NCI-H446 (cell line): ENCODE measurements at regions not wholly inside any gene's neighbourhood (a gene's known extent, or its start where the extent isn't known, plus 50 kb on each side); places are given as distances from the start of the nearest gene placed in this dataset.

Source experiments
- DNase-seq, 2 experiments: peaks; one replicate each; lab custom pipeline; 2025; lab: John Stamatoyannopoulos, UW

- no peak for DNase-seq
Observed at GRCh38 chr13:44181931-44182330, 191.7 kb upstream of the SERP2 start.

- DNase-seq, result no peak
Observed at GRCh38 chr13:44184740-44185139, 188.9 kb upstream of the SERP2 start.

GRCh38 chr13:44188257-44188656 is 185.4 kb upstream of the SERP2 start:
- DNase-seq, result no peak

- DNase-seq, result no peak
Observed at GRCh38 chr13:44189085-44189484, 184.5 kb upstream of the SERP2 start.

- DNase-seq, result no peak
Observed at GRCh38 chr13:44191103-44191502, 182.5 kb upstream of the SERP2 start.

GRCh38 chr13:44191504-44192171 is 182.0 kb upstream of the SERP2 start:
- peak; percentile 89 to 92 for DNase-seq

- no peak for DNase-seq
Observed at GRCh38 chr13:44193731-44194130, 179.9 kb upstream of the SERP2 start.

GRCh38 chr13:44195245-44195644 is 178.4 kb upstream of the SERP2 start:
- no peak for DNase-seq

- DNase-seq, result no peak
Observed at GRCh38 chr13:44196196-44196751, 177.3 kb upstream of the SERP2 start.

- DNase-seq, result no peak
Observed at GRCh38 chr13:44197791-44198770, 175.5 kb upstream of the SERP2 start.

GRCh38 chr13:44198826-44199225 is 174.8 kb upstream of the SERP2 start:
- DNase-seq, result no peak

- peak in 1 of 2 experiments; percentile 27 for DNase-seq
Observed at GRCh38 chr13:44199627-44200207, 173.9 kb upstream of the SERP2 start.

GRCh38 chr13:44206434-44206833 is 167.2 kb upstream of the SERP2 start:
- no peak for DNase-seq

- DNase-seq, result no peak
Observed at GRCh38 chr13:44207476-44207875, 166.1 kb upstream of the SERP2 start.

- DNase-seq, result no peak
Observed at GRCh38 chr13:44210525-44210924, 163.1 kb upstream of the SERP2 start.

- DNase-seq, result no peak
Observed at GRCh38 chr13:44211286-44211685, 162.3 kb upstream of the SERP2 start.

GRCh38 chr13:44211704-44212346 is 161.8 kb upstream of the SERP2 start:
- no peak for DNase-seq

GRCh38 chr13:44212633-44213396 is 160.8 kb upstream of the SERP2 start:
- DNase-seq, result no peak

GRCh38 chr13:44218501-44219240 is 155.0 kb upstream of the SERP2 start:
- peak in 1 of 2 experiments; percentile 13 for DNase-seq
